GM21723 (cell line): ENCODE measurements at regions not wholly inside any gene's neighbourhood (a gene's known extent, or its start where the extent isn't known, plus 50 kb on each side); places are given as distances from the start of the nearest gene placed in this dataset.

Source experiments
- ATAC-seq: cut with Tn5 transposase; IDR thresholded peaks from one replicate; pipeline ENCODE4 v1.9.1; 2021; ENCODE audit warnings: mild to moderate bottlenecking, moderate library complexity; ENCODE audit not compliant: unreplicated experiment

DNA sequence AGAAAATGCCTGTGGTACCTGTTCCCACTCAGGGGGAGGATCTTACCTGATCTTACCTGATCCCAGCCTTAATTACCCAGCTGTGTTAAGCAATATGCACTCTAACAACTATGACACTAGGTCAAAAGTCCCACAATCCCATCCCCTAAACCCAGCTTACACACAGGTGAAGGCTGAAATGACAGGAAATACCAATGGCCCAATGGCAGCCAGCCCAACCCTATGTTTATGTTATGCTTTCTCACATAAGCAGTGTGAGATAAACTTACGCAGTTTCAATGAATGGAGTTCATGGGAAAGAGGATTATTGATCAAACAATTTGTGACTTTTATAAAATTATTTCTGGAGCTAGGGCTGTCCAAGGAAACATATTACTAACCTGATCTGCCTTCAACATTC lies 91.9 kb downstream of the GPAM start:
- no peak for ATAC-seq

GRCh38 chr10:112092519-112092918 lies 91.0 kb downstream of the GPAM start:
- ATAC-seq, result no peak

DNA sequence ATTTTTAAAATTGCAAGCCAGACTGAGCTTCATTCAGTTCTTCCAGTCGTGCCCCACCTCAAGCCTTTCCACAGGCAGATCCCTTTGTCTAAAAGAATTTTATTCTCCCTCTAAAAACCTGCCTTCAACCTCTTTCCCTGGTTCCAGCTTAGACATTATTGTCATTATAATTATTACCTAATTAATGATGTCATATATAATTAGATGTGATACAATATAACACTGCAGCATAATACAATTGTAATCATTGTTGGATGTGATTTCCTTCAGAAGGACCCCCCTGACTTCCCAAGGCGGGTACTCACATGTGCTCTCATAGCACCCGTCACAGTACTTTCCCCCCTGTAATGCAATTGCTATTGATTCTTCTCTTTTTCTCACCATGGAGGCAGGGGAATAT lies 88.6 kb downstream of the GPAM start:
- ATAC-seq, result no peak

- ATAC-seq, result no peak
Observed at GRCh38 chr10:112095731-112096130, 87.8 kb downstream of the GPAM start.

DNA sequence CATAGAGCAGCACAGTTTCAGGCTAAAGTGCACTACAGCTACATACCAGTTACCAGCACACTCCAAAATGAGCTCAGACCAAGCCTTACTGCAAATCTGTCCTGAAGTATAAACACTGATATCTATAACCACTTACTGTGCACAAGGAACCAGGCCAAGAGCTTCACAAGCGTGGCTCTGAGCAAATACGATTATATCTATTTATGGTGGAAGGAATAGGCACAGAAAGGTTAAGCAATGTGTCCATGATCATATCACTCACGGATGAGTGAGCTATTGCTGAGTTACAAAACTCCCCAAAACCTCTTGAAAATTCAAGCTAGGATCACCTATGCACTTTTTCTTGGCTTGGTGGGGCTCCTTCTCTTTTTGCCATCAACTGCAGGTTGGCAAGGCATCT lies 84.9 kb downstream of the GPAM start:
- no peak for ATAC-seq
